ENCODE measurements at regions not wholly inside any gene's neighbourhood (a gene's known extent, or its start where the extent isn't known, plus 50 kb on each side); places are given as distances from the start of the nearest gene placed in this dataset.
"Not testable (repeated sequence)": the region's sequence is repeated elsewhere in the genome, so short reads cannot be mapped to it uniquely, and the experiment has no call there.

DNA sequence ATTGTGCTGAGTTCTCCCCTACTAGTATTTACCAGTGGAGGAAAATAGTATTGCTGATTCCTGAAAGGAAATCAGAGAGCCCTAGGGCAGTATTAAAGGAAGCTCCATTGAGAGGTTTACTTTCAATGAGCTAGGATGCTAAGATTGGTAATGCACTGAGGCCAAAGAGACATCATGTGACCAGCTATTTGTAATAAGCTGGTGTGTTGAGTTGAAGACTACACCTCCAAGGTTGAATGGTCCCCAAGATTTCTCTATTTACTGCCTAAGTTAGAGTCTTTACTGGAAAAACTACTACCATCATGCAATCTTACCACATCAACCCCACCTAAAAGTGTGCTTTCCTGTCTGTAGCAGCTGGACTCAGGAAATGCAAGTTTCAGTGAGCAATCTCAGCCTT is 151.5 kb upstream of the GJE1 start:
- POLR2A ChIA-PET: no interaction called here
- no peak for TF ChIP-seq CTCF (IDR thresholded peaks at IDR 0.05; ENCODE audit: control extremely low read depth, extremely low read depth, low read depth, missing control alignments)
- CTCF ChIA-PET: interaction anchor here (1.6 kb wide), 1 partner anchor 10 kb away, joined by 5 read pairs; no protein-coding TSS in a partner anchor
- DNase-seq (ENCODE audit: extremely low spot score): no peak

DNA sequence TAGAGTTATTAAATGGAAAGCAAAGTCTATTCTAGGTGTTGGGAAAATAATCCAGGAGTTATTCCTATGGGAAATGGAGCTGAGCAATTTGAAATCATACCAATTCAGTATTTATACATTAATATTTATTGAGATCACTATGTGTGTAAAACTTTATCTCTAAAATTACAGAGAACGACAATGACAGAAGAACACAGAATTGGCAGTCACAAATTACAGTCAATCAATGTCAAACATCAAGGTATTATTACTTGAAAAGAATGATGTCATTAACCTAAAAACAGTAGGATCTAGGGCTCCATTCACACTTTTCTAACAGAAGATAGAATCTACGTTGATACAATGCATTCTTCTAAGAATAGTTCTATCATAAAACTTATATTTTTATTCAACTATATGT is 154.9 kb upstream of the GJE1 start:
- no peak for DNase-seq (ENCODE audit: extremely low spot score)
- POLR2A ChIA-PET: no interaction called here
- CTCF ChIA-PET: interaction anchor here (1.3 kb wide), 1 partner anchor 12 kb away, joined by 3 read pairs; no protein-coding TSS in a partner anchor
- no peak for TF ChIP-seq CTCF (IDR thresholded peaks at IDR 0.05; ENCODE audit: control extremely low read depth, extremely low read depth, low read depth, missing control alignments)

- no peak for TF ChIP-seq CTCF (IDR thresholded peaks at IDR 0.05; ENCODE audit: control extremely low read depth, extremely low read depth, low read depth, missing control alignments)
- no peak for DNase-seq (ENCODE audit: extremely low spot score)
- POLR2A ChIA-PET: no interaction called here
- CTCF ChIA-PET: interaction anchor here (1.3 kb wide), 1 partner anchor 12 kb away, joined by 3 read pairs; no protein-coding TSS in a partner anchor
These were observed 155.7 kb upstream of the GJE1 start for GRCh38 chr6:141976994-141977393.

- POLR2A ChIA-PET; CTCF ChIA-PET; DNase-seq (ENCODE audit: extremely low spot score): not testable (repeated sequence)
These were observed 162.8 kb upstream of the GJE1 start for GRCh38 chr6:141969768-141970415.

GRCh38 chr6:141969201-141969600 is 163.5 kb upstream of the GJE1 start:
- CTCF ChIA-PET: no interaction called here
- POLR2A ChIA-PET: no interaction called here
- TF ChIP-seq CTCF (IDR thresholded peaks at IDR 0.05; ENCODE audit: control extremely low read depth, extremely low read depth, low read depth, missing control alignments): no peak
- no peak for DNase-seq (ENCODE audit: extremely low spot score)

DNA sequence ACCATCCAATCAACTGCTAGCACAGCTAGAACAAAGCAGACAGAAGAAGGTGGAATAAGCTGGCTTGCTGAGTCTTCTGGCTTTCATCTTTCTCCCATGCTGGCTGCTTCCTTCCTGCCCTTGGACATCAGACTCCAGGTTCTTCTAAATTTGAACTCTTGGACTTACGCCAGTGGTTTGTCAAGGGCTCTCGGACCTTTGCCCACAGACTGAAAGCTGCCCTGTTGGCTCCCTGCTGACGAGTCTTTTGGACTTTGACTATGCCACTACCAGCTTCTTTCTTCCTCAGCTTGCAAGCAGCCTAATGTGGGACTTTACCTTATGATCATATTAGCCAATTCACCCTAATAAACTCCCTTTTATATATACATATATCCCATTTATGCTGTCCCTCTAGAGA is 164.1 kb upstream of the GJE1 start:
- ChIA-PET POLR2A (no interaction called here), CTCF (no interaction called here)
- TF ChIP-seq CTCF (IDR thresholded peaks at IDR 0.05; ENCODE audit: control extremely low read depth, extremely low read depth, low read depth, missing control alignments): no peak
- no peak for DNase-seq (ENCODE audit: extremely low spot score)

- CTCF ChIA-PET: interaction anchor here (2.5 kb wide), 1 partner anchor 11 kb away, joined by 10 read pairs; no protein-coding TSS in a partner anchor
- no peak for TF ChIP-seq CTCF (IDR thresholded peaks at IDR 0.05; ENCODE audit: control extremely low read depth, extremely low read depth, low read depth, missing control alignments)
- no peak for DNase-seq (ENCODE audit: extremely low spot score)
- POLR2A ChIA-PET: no interaction called here
These were observed 167.6 kb upstream of the GJE1 start for GRCh38 chr6:141965016-141965545.
